Uterus (tissue), 2 donors: ENCODE measurements at regions not wholly inside any gene's neighbourhood (a gene's known extent, or its start where the extent isn't known, plus 50 kb on each side); places are given as distances from the start of the nearest gene placed in this dataset.

ENCODE experiments used
- POLR2A ChIP-seq, 2 donors: fragments of 450-650 bp; IDR thresholded peaks; one replicate each; pipeline ENCODE4 v1.6.1; 2016; ENCODE audit warnings: antibody characterized with exemption in 2 of 2, mild to moderate bottlenecking in 1 of 2, moderate library complexity in 1 of 2
- TF ChIP-seq, protein P1 (sequence below), 4 experiments: fragments of 200-600 bp in 2 of 4; fragments of 450-650 bp in 2 of 4; sonication (generic) in 2 of 4; IDR thresholded peaks; one replicate each; pipeline ENCODE4 v1.5.1; 2016 to 2019; ENCODE audit warnings: antibody characterized with exemption in 4 of 4, mild to moderate bottlenecking in 2 of 4, moderate library complexity in 1 of 4

DNA sequence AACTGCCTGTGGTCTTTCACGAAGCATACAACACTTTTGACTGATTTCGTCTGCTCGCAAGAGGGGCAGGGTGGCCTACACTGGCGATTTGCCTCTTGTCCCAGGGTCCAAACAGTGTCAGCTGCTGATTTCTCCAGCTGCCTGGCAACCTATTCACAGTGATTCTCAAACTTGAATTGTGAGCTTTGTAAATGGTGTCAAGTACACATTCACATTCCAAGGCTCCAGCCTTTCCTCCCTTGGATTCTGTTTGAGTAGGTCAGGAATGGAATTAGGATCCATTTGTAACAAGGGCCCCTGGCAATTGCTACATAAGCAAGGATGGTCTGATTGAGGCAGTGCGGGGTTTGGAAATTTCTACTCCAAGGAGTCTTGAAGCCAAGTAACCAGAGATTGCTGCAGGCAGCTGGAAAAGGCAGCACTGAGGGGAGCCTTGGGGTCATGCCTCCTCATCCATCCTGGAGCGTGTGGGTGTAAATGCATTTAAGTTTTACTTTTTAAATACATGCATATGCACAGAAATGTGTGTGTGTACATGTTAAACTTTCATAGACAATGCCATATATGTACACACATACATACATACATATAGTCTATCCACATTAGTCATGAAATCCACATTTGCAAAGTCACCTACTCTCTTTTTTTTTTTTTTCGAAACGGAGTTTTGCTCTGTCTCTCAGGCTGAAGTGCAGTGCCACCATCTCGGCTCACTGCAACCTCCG, 86.8 kb upstream of the UXS1 start:
- no peak for TF ChIP-seq POLR2A (IDR thresholded peaks at IDR 0.05)
- TF ChIP-seq, protein P1, sequence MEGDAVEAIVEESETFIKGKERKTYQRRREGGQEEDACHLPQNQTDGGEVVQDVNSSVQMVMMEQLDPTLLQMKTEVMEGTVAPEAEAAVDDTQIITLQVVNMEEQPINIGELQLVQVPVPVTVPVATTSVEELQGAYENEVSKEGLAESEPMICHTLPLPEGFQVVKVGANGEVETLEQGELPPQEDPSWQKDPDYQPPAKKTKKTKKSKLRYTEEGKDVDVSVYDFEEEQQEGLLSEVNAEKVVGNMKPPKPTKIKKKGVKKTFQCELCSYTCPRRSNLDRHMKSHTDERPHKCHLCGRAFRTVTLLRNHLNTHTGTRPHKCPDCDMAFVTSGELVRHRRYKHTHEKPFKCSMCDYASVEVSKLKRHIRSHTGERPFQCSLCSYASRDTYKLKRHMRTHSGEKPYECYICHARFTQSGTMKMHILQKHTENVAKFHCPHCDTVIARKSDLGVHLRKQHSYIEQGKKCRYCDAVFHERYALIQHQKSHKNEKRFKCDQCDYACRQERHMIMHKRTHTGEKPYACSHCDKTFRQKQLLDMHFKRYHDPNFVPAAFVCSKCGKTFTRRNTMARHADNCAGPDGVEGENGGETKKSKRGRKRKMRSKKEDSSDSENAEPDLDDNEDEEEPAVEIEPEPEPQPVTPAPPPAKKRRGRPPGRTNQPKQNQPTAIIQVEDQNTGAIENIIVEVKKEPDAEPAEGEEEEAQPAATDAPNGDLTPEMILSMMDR (IDR thresholded peaks at IDR 0.05), result no peak
